ENCODE measurements at regions not wholly inside any gene's neighbourhood (a gene's known extent, or its start where the extent isn't known, plus 50 kb on each side); places are given as distances from the start of the nearest gene placed in this dataset.

- no peak for DNase-seq (ENCODE audit: low read depth in 2 of 2)
Measured at GRCh38 chr20:48463916-48464315, 363.9 kb downstream of the PREX1 start.

GRCh38 chr20:48463096-48463720 is 364.6 kb downstream of the PREX1 start:
- no peak for DNase-seq (ENCODE audit: low read depth in 2 of 2)

GRCh38 chr20:48461735-48462119 is 366.1 kb downstream of the PREX1 start:
- DNase-seq (ENCODE audit: low read depth in 2 of 2) = no peak

GRCh38 chr20:48461091-48461734 is 366.6 kb downstream of the PREX1 start:
- no peak for DNase-seq (ENCODE audit: low read depth in 2 of 2)

- DNase-seq (ENCODE audit: low read depth in 2 of 2) = no peak
Measured at GRCh38 chr20:48460681-48461080, 367.1 kb downstream of the PREX1 start.

- no peak for DNase-seq (ENCODE audit: low read depth in 2 of 2)
Measured at GRCh38 chr20:48459722-48460395, 367.9 kb downstream of the PREX1 start.

- DNase-seq (ENCODE audit: low read depth in 2 of 2) = no peak
Measured at GRCh38 chr20:48458601-48459385, 369.0 kb downstream of the PREX1 start.

GRCh38 chr20:48458003-48458377 is 369.8 kb downstream of the PREX1 start:
- DNase-seq (ENCODE audit: low read depth in 2 of 2) = no peak

- DNase-seq (ENCODE audit: low read depth in 2 of 2) = peak in 1 of 2 donors; percentile 23
Measured at GRCh38 chr20:48457193-48458002, 370.4 kb downstream of the PREX1 start.

GRCh38 chr20:48456366-48457192 is 371.2 kb downstream of the PREX1 start:
- no peak for DNase-seq (ENCODE audit: low read depth in 2 of 2)

- no peak for DNase-seq (ENCODE audit: low read depth in 2 of 2)
Measured at GRCh38 chr20:48455651-48456365, 372.0 kb downstream of the PREX1 start.

GRCh38 chr20:48454671-48455490 is 372.9 kb downstream of the PREX1 start:
- DNase-seq (ENCODE audit: low read depth in 2 of 2) = no peak

- no peak for DNase-seq (ENCODE audit: low read depth in 2 of 2)
Measured at GRCh38 chr20:48453477-48454093, 374.2 kb downstream of the PREX1 start.

GRCh38 chr20:48451401-48451800 is 376.4 kb downstream of the PREX1 start:
- no peak for DNase-seq (ENCODE audit: low read depth in 2 of 2)

GRCh38 chr20:48448666-48449600 is 378.9 kb downstream of the PREX1 start:
- no peak for DNase-seq (ENCODE audit: low read depth in 2 of 2)

GRCh38 chr20:48447456-48447855 is 380.3 kb downstream of the PREX1 start:
- no peak for DNase-seq (ENCODE audit: low read depth in 2 of 2)

GRCh38 chr20:48445827-48446226 is 382.0 kb downstream of the PREX1 start:
- DNase-seq (ENCODE audit: low read depth in 2 of 2) = no peak

GRCh38 chr20:48444249-48444648 is 383.6 kb downstream of the PREX1 start:
- no peak for DNase-seq (ENCODE audit: low read depth in 2 of 2)
